Activated naive CD4-positive, alpha-beta T cell treated with anti-CD3 and anti-CD28 coated beads, Interleukin-2, amount 50 U/mL, for 72 hours (primary cell): ENCODE measurements at regions not wholly inside any gene's neighbourhood (a gene's known extent, or its start where the extent isn't known, plus 50 kb on each side); places are given as distances from the start of the nearest gene placed in this dataset.
"Not testable (repeated sequence)": the region's sequence is repeated elsewhere in the genome, so short reads cannot be mapped to it uniquely, and the experiment has no call there.

ENCODE experiments used
- ATAC-seq, 2 donors: fragments of 150-1000 bp; cut with Tn5 transposase; 2 replicates each; pipeline ENCODE4 v1.10.0; 2021; ENCODE audit warnings: mild to moderate bottlenecking in 2 of 2, moderate library complexity in 2 of 2
- DNase-seq, 2 donors: peaks; one replicate each; pipeline ENCODE4 v3.0.0; 2021 to 2022; ENCODE audit warnings: low spot score in 2 of 2
- H3K27ac Mint-ChIP-seq, 2 donors: one replicate each; pipeline ENCODE4 v1.8.0; 2022; ENCODE audit warnings: mild to moderate bottlenecking in 2 of 2, mixed read lengths in 2 of 2
- H3K36me3 Mint-ChIP-seq, 2 donors: one replicate each; pipeline ENCODE4 v1.8.0; 2022; ENCODE audit warnings: mixed read lengths in 2 of 2
- H3K9me3 Mint-ChIP-seq, 2 donors: one replicate each; pipeline ENCODE4 v1.8.0; 2022; ENCODE audit warnings: mixed read lengths in 2 of 2

DNA sequence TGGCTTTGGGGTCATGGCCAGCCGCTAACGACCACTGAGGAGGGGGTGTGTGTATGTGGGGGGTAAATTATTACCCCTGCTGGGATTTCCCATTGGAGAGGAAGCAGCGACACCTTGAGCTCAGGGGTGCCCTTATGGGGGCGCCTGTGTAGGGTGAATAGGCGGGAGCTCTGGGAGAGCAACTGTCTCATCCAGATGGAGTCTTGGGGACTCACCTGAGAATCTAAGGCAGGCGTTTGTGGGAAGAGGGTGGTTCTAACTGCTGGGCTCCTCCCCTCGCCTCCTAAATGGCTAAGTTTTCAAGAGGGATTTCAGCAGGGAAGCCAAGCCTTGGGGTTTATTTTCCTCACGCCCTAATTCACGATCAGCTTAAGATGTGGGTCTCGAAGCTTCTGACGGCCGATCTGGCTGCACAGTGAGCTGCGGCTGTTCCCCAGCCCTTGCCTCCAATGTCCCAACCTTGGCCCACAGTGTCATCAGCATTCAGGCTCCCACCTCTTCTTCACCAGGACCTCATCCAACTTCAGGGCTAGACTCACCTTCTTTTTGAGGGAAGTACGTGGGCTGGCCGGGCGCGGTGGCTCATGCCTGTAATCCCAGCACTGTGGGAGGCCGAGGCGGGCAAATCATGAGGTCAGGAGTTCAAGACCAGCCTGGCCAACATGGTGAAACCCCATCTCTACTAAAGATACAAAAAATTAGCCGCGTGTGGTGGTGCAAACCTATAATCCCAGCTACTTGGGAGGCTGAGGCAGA lies 136.9 kb upstream of the EEF2KMT start:
- H3K9me3 Mint-ChIP-seq, result no peaks in the 10 kb centered on the region
- H3K36me3 Mint-ChIP-seq, result peaks cover 0 to 7% of the 10 kb centered on the region in 2 donors
- no peak for DNase-seq
- no peak overlapping the region for H3K27ac Mint-ChIP-seq
- ATAC-seq, result no peak

- no peak for DNase-seq
- Mint-ChIP-seq H3K36me3 (peaks cover 0 to 7% of the 10 kb centered on the region in 2 donors), H3K27ac (no peak overlapping the region), H3K9me3 (no peaks in the 10 kb centered on the region)
- no peak for ATAC-seq
Observed at GRCh38 chr16:5231246-5231759, 133.7 kb upstream of the EEF2KMT start.

DNA sequence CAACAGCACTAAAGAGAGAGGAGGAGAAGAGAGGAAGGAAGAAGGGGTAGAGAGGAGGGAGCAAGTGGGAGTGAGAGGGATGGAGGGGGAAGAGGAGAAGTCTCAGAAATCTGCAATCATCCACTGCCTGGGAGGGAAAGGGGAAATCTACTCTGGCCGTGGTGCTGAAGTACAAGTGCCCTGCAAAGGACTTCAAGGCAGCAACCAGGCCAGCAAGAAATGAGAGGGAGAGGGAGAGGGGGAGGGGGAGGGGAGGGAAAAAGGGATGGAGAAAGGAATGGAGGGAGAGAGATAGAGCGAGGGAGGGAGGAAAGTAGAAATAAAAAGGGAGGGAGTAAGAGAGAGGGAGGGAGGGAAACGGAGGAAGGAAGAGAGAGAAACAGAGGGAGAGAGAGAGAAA lies 130.8 kb upstream of the EEF2KMT start:
- DNase-seq (no peak), ATAC-seq (no peak)
- no peaks in the 10 kb centered on the region for H3K9me3 Mint-ChIP-seq
- H3K27ac Mint-ChIP-seq, result no peak overlapping the region
- H3K36me3 Mint-ChIP-seq, result peaks cover 0 to 7% of the 10 kb centered on the region in 2 donors

DNA sequence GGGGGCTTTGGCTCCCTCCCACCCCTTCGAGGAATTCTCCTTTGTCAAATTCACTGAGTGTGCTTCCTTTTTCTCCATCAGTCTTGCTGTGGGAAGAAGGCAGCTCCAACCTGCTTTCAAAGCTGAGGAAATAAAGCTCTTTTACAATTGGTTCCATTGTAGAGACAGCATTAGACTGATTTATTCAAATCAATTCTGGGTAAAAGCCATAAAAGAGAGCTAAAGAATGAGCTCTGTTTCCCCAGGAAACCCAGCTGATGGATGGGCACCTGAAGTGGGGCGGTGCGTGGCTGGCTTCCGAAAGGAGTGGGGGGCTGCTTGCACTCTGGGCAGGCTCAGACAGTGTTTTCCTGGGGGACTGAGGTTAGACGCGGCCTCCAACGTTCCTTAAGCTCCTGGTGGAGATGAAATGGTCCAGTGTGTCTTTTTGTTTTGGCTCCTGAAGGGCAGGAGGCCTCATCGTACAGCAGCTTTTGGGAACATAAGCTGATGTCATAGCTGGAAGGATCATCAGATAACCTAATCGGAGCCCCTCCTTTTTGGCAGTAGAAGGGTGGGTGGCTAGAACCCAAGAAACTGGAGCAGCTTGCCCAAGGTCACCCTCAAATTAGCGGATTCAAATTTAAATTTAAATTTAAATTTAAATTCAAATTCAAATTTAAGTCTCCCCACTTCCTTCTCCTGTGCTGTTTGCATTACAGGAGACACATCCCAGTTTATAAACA lies 128.5 kb upstream of the EEF2KMT start:
- Mint-ChIP-seq H3K27ac (no peak overlapping the region), H3K36me3 (no peaks in the 10 kb centered on the region), H3K9me3 (no peaks in the 10 kb centered on the region)
- no peak for ATAC-seq
- no peak for DNase-seq

DNA sequence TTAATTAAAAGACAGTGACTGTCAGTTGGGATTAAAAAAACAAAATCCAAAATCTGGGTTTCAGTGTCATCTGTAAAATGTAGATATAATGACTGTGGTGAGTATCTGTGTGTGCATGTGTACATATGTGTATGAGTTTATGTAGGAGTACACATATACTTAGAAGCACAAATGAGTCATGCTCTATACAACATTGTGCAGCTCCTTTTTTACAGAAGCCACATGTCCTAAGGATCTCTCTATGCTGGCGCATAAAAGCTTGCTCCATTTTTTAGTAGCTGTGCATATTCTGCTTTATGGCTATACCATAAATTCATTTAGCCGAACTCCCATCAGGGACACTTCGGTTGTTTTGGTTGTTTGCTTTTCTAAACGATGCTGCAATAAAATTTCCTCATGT lies 125.2 kb upstream of the EEF2KMT start:
- ATAC-seq, result no peak
- no peak overlapping the region for H3K27ac Mint-ChIP-seq
- H3K36me3 Mint-ChIP-seq, result no peaks in the 10 kb centered on the region
- no peaks in the 10 kb centered on the region for H3K9me3 Mint-ChIP-seq
- no peak for DNase-seq

DNA sequence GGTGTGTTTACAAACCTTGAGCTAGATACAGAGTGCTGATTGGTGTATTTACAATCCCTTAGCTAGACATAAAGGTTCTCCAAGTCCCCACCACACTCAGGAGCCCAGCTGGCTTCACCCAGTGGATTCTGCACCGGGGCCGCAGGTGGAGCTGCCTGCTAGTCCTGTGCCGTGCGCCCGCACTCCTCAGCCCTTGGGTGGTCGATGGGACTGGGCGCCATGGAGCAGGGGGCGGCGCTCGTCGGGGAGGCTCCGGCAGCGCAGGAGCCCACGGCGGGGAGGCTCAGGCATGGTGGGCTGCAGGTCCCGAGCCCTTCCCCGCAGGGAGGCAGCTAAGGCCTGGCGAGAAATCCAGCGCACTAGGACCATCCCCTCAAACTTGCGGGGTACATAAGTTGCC lies 124.2 kb upstream of the EEF2KMT start:
- not testable (repeated sequence) for H3K36me3 Mint-ChIP-seq, H3K9me3 Mint-ChIP-seq, ATAC-seq, H3K27ac Mint-ChIP-seq, DNase-seq

- H3K27ac Mint-ChIP-seq, result no peak overlapping the region
- no peak for DNase-seq
- H3K36me3 Mint-ChIP-seq, result no peaks in the 10 kb centered on the region
- no peaks in the 10 kb centered on the region for H3K9me3 Mint-ChIP-seq
- ATAC-seq, result no peak
Observed at GRCh38 chr16:5220705-5221104, 123.1 kb upstream of the EEF2KMT start.

DNA sequence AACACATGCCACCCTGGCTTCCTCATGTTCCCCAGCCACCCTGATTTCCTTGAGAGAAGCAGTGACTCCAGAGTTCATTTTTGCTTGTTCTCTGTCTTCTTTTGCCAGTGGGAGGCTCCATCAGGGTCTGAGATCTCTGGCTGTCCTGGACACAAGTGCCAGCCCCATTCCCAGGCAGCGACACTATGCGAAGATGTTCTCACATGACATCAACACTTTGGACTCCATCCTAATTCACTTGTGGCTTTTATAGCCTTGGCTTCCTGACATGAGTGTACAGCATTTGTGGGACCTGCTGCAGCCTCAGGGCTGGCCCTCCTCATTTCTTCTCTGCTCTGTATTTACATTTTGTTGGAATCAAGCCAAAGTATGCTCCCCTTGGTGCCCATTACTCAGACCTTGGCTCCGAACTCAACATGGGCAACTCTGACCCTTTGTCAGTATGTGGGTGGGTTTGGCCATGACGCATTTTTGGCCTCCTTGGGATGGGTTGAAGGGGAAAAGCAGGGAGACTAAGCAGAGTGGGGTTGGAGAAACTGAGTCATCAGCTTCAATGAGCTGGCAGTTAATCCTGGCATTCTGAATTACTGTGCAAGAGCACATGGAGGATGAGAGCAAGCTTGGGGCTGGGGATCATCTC lies 119.0 kb upstream of the EEF2KMT start:
- Mint-ChIP-seq H3K9me3 (no peaks in the 10 kb centered on the region), H3K36me3 (peaks cover 8 to 9% of the 10 kb centered on the region in 2 donors), H3K27ac (no peak overlapping the region)
- no peak for DNase-seq
- no peak for ATAC-seq

DNA sequence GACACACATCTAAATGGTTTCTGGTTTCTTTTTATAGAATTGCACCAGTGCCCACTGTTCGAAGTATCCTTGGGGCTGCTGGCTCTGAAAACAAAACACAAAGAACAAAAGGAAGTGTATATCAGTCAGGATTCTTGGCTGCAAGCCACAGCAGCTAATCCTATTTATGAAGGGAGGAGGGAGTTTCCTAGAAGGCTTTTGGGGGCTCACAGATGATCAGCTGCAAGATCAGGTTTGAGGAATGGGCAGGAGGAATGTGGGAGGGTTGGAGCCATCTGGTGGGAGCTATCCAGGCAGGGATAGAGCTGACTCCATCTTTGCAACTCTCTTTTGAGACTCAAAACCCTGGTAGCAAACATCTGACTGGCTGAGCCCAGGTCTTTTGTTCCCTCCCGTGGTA lies 118.3 kb upstream of the EEF2KMT start:
- DNase-seq (no peak), ATAC-seq (no peak)
- peaks cover 8 to 9% of the 10 kb centered on the region in 2 donors for H3K36me3 Mint-ChIP-seq
- H3K27ac Mint-ChIP-seq, result no peak overlapping the region
- H3K9me3 Mint-ChIP-seq, result no peaks in the 10 kb centered on the region

DNA sequence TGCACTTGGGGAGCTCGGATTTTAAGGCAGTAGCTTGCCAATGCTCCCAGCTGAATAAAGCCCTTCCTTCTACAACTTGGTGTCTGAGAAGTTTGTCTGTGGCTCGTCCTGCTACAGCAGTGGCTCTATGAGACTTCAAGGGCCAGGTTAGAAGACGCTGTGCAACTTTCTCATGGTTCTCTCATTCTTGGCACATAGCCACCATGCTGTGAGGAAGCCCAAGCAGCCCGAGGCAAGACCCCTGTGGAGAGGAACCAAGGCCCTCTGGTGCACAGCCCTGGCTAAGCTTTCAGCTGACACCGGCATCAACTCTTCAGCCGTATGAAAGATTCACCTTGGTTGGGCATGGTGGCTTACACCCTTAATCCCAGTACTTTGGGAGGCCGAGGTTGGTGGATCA lies 116.9 kb upstream of the EEF2KMT start:
- Mint-ChIP-seq H3K9me3 (no peaks in the 10 kb centered on the region), H3K27ac (no peak overlapping the region), H3K36me3 (peaks cover 8 to 9% of the 10 kb centered on the region in 2 donors)
- DNase-seq (no peak), ATAC-seq (no peak)

DNA sequence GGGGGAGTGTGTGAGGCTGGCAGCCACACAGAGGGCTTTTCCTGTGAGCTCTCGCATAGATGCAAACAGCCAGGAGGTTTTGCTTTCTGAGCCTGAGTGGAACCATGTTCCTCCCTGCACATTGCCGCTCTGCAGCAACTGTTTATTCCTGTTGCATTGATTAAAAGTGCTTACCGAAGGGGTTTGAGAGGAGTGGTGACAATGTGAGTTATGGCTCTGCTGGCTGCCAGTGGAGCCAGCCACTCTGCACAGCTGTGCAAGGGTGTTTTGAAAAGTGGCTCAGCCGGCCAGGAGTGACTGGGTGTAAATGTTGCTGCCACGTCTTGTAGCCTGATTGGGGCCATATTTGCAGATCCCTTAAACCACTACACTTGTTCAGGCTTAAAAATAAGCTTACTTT lies 114.9 kb upstream of the EEF2KMT start:
- not testable (repeated sequence) for H3K9me3 Mint-ChIP-seq, H3K36me3 Mint-ChIP-seq, ATAC-seq, H3K27ac Mint-ChIP-seq, DNase-seq

- not testable (repeated sequence) for ATAC-seq, DNase-seq, H3K27ac Mint-ChIP-seq, H3K36me3 Mint-ChIP-seq, H3K9me3 Mint-ChIP-seq
Observed at GRCh38 chr16:5207862-5208498, 110.4 kb upstream of the EEF2KMT start.

GRCh38 chr16:5207001-5207523 lies 109.5 kb upstream of the EEF2KMT start:
- no peak overlapping the region for H3K27ac Mint-ChIP-seq
- no peak for ATAC-seq
- DNase-seq, result no peak
- no peaks in the 10 kb centered on the region for H3K36me3 Mint-ChIP-seq
- H3K9me3 Mint-ChIP-seq, result peaks cover 0 to 3% of the 10 kb centered on the region in 2 donors

DNA sequence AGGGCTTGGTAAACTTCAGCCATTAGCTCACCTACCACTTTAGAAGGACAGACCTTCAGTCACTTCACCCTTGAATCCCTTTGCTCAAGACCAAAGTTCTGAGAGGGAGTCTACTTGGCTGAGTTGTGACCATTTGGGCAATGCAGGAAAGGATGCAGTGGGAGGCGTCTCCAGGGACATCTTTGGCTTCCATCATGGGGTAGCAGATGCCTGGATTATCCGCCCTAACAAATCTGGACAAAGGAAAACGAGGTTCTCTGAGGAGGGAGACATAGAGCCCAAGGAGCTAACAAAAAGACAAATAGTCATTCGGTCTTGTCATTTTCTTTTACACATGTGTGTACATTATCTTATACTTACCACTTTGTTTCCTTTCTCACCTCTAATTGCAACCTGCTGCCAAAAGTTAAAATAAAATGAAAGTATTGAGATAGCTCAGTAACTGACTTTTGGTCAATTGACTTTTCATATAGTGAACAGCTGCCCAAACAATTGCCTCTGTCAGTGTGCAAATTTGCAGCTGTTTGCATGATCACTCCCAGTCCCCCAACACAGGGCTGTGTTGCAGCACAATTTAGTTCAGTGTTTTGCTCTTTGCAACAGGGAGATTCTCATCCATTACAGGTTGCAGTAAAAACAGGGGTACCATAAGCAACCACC lies 108.9 kb upstream of the EEF2KMT start:
- ATAC-seq, result no peak
- Mint-ChIP-seq H3K36me3 (no peaks in the 10 kb centered on the region), H3K27ac (no peak overlapping the region), H3K9me3 (peaks cover 0 to 3% of the 10 kb centered on the region in 2 donors)
- DNase-seq, result no peak

GRCh38 chr16:5205361-5206040 lies 107.9 kb upstream of the EEF2KMT start:
- H3K27ac Mint-ChIP-seq, result no peak overlapping the region
- no peak for ATAC-seq
- H3K36me3 Mint-ChIP-seq, result no peaks in the 10 kb centered on the region
- DNase-seq, result no peak
- H3K9me3 Mint-ChIP-seq, result peaks cover 0 to 3% of the 10 kb centered on the region in 2 donors

DNA sequence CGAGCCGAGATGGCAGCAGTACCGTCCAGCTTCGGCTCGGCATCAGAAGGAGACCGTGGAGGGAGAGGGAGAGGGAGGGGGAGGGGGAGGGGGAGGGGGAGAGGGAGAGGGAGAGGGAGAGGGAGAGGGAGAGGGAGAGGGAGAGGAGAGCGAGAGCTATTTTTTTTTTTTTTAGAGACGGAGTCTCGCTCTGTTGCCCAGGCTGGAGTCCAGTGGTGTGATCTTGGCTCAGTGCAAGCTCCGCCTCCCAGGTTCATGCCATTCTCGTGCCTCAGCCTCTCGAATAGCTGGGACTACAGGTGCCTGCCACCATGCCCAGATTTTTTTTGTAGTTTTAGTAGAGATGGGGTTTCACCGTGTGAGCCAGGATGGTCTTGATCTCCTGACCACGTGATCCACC lies 106.1 kb upstream of the EEF2KMT start:
- not testable (repeated sequence) for H3K36me3 Mint-ChIP-seq, H3K27ac Mint-ChIP-seq, ATAC-seq, H3K9me3 Mint-ChIP-seq, DNase-seq
